ENCODE measurements at regions not wholly inside any gene's neighbourhood (a gene's known extent, or its start where the extent isn't known, plus 50 kb on each side); places are given as distances from the start of the nearest gene placed in this dataset.

DNA sequence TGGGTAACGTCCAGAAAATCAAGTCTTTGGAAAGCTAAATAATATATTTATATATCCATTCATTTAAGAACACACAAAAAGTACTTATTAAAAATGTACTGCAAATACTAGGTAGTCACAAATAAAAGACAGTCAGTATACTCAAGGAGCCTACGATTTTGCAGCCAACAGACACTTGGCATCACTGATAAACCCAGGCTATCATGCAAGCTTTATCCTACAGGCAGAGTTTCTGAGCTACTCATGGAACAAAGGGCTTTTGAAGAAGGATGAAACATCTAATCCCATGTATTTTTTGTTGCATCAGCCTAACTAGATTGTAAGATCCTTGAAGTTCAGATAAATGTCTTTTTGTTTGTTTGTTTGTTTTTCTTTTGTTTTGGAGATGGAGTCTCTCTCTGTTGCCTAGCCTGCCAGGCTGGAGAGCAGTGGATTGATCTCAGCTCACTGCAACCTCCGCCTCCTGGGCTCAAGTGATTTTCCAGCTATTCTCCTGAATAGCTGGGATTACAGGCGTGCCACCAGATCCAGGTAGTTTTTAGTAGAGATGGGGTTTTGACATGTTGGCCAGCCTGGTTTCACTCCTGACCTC is 319.4 kb upstream of the MDFIC2 start:
- TF ChIP-seq, protein P1, sequence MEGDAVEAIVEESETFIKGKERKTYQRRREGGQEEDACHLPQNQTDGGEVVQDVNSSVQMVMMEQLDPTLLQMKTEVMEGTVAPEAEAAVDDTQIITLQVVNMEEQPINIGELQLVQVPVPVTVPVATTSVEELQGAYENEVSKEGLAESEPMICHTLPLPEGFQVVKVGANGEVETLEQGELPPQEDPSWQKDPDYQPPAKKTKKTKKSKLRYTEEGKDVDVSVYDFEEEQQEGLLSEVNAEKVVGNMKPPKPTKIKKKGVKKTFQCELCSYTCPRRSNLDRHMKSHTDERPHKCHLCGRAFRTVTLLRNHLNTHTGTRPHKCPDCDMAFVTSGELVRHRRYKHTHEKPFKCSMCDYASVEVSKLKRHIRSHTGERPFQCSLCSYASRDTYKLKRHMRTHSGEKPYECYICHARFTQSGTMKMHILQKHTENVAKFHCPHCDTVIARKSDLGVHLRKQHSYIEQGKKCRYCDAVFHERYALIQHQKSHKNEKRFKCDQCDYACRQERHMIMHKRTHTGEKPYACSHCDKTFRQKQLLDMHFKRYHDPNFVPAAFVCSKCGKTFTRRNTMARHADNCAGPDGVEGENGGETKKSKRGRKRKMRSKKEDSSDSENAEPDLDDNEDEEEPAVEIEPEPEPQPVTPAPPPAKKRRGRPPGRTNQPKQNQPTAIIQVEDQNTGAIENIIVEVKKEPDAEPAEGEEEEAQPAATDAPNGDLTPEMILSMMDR (IDR thresholded peaks at IDR 0.05), result no peak
- TF ChIP-seq POLR2A (IDR thresholded peaks at IDR 0.05), result no peak

Measured in Peyer's patch (tissue), 4 donors.